T-cell (primary cell): ENCODE measurements at regions not wholly inside any gene's neighbourhood (a gene's known extent, or its start where the extent isn't known, plus 50 kb on each side); places are given as distances from the start of the nearest gene placed in this dataset.

Experiments
- ATAC-seq, 4 experiments: fragments of 200-7000 bp in 3 of 4; fragments of 150-1000 bp in 1 of 4; cut with Tn5 transposase; replicated peaks in 1 of 4; 1 replicate in 3 of 4; 2 replicates in 1 of 4; pipeline ENCODE4 v1.10.0; 2021; ENCODE audit warnings: moderate library complexity in 3 of 4, mild to moderate bottlenecking in 2 of 4, moderate number of reproducible peaks in 1 of 4
- CTCF ChIA-PET, 2 donors: fragments of 300-600 bp; sonication (Branson Sonifier 250); formaldehyde crosslinking; loops; one replicate each; lab custom pipeline; 2022; ENCODE audit warnings: antibody characterized with exemption in 2 of 2; lab: Charles Lee
- POLR2A ChIA-PET, 2 donors: fragments of 300-600 bp; sonication (Branson Sonifier 250); formaldehyde crosslinking; loops; one replicate each; lab custom pipeline; 2022; ENCODE audit warnings: antibody characterized with exemption in 2 of 2; lab: Charles Lee
- DNase-seq, 35 experiments: peaks; one replicate each; pipeline versions ENCODE4 v3.0.0 to v3.0.0-alpha.2; 2013 to 2023
- H3K27ac ChIP-seq: one replicate; pipeline ENCODE4 v1.5.1; 2013; ENCODE audit warnings: low read length
- H3K27me3 ChIP-seq, 2 experiments: replicated peaks in 1 of 2; 1 replicate in 1 of 2; 2 replicates in 1 of 2; pipeline versions ENCODE4 v1.6.1 to v1.7.0; 2013; ENCODE audit warnings: low read length in 1 of 2, mixed read lengths in 1 of 2; ENCODE audit not compliant: control insufficient read depth in 2 of 2, insufficient read depth in 2 of 2; ENCODE audit errors: extremely low read depth in 1 of 2
- H3K36me3 ChIP-seq, 2 donors: 1 replicate in 1 of 2; 2 replicates in 1 of 2; pipeline versions ENCODE4 v1.6.1 to v1.7.0; 2013; ENCODE audit warnings: low read length in 1 of 2; ENCODE audit not compliant: control insufficient read depth in 2 of 2, insufficient read depth in 1 of 2; ENCODE audit errors: extremely low read depth in 1 of 2
- H3K4me1 ChIP-seq, 2 experiments: 1 replicate in 1 of 2; 2 replicates in 1 of 2; pipeline versions ENCODE4 v1.6.1 to v1.7.0; 2013; ENCODE audit warnings: low read length in 2 of 2, mixed read lengths in 1 of 2; ENCODE audit not compliant: insufficient read depth in 2 of 2, control insufficient read depth in 1 of 2; ENCODE audit errors: extremely low read depth in 1 of 2
- H3K4me3 ChIP-seq, 2 donors: 1 replicate in 1 of 2; 2 replicates in 1 of 2; pipeline versions ENCODE4 v1.5.1 to v1.7.0; 2013; ENCODE audit warnings: mild to moderate bottlenecking in 2 of 2, low read length in 1 of 2, moderate library complexity in 1 of 2; ENCODE audit not compliant: control insufficient read depth in 1 of 2; ENCODE audit errors: extremely low read depth in 1 of 2
- H3K9me3 ChIP-seq: 2 replicates; pipeline ENCODE4 v1.7.0; 2013
- H3K27ac Mint-ChIP-seq, 2 donors: one replicate each; pipeline ENCODE4 v1.8.0; 2020 to 2021; ENCODE audit warnings: mild to moderate bottlenecking in 2 of 2, mixed read lengths in 2 of 2
- H3K27me3 Mint-ChIP-seq, 2 donors: one replicate each; pipeline ENCODE4 v1.8.0; 2021 to 2022; ENCODE audit warnings: mixed read lengths in 2 of 2
- H3K36me3 Mint-ChIP-seq: one replicate; pipeline ENCODE4 v1.8.0; 2021; ENCODE audit warnings: mixed read lengths
- H3K4me1 Mint-ChIP-seq, 3 donors: one replicate each; pipeline ENCODE4 v1.8.0; 2020 to 2022; ENCODE audit warnings: mixed read lengths in 3 of 3, mild to moderate bottlenecking in 1 of 3
- H3K4me3 Mint-ChIP-seq, 3 donors: one replicate each; pipeline ENCODE4 v1.8.0; 2020 to 2022; ENCODE audit warnings: mild to moderate bottlenecking in 3 of 3, mixed read lengths in 3 of 3, moderate library complexity in 3 of 3
- H3K9me3 Mint-ChIP-seq, 3 donors: one replicate each; pipeline ENCODE4 v1.8.0; 2020 to 2022; ENCODE audit warnings: mixed read lengths in 3 of 3
- WGBS: methylation state at CpG from one replicate; pipeline ENCODE4 v1.1.5; 2013; ENCODE audit warnings: missing lambda C conversion rate; ENCODE audit not compliant: insufficient coverage; 5-methylcytosine and 5-hydroxymethylcytosine counted together

- no peaks in the 10 kb centered on the region for H3K36me3 Mint-ChIP-seq
- Histone ChIP-seq H3K36me3 (no peaks in the 10 kb centered on the region), H3K27ac (no peak overlapping the region), H3K9me3 (no peaks in the 10 kb centered on the region), H3K4me1 (peaks cover 11 to 12% of the 10 kb centered on the region in 2 experiments), H3K4me3 (no peak overlapping the region), H3K27me3 (no peaks in the 10 kb centered on the region)
- H3K4me3 Mint-ChIP-seq = no peak overlapping the region
- no peaks in the 10 kb centered on the region for H3K27me3 Mint-ChIP-seq
- ChIA-PET POLR2A (interaction anchor here in 1 of 2 donors (0.7 kb wide), 1 partner anchor 10 kb away, joined by 4 read pairs; no protein-coding TSS in a partner anchor), CTCF (interaction anchor here (0.5 to 0.7 kb wide), 2 partner anchors 54 to 940 kb away, joined by 3 to 4 read pairs; no protein-coding TSS in a partner anchor)
- H3K4me1 Mint-ChIP-seq = peaks cover 20 to 22% (median 20%) of the 10 kb centered on the region in 3 donors
- no peak for DNase-seq
- H3K27ac Mint-ChIP-seq = no peak overlapping the region
- 100% methylated on average over 1 of the region's 1 CpG for WGBS
- ATAC-seq = no peak
- peaks cover 0 to 4% (median 0%) of the 10 kb centered on the region in 3 donors for H3K9me3 Mint-ChIP-seq
Measured at GRCh38 chr4:152240232-152240631, 295.7 kb downstream of the FBXW7 start.

GRCh38 chr4:152239216-152239615 is 296.7 kb downstream of the FBXW7 start:
- no peak for DNase-seq
- POLR2A ChIA-PET = no interaction called here
- H3K9me3 ChIP-seq = no peaks in the 10 kb centered on the region
- H3K27ac ChIP-seq = no peak overlapping the region
- peaks cover 0 to 4% (median 0%) of the 10 kb centered on the region in 3 donors for H3K9me3 Mint-ChIP-seq
- H3K4me1 Mint-ChIP-seq = peaks cover 13 to 14% (median 14%) of the 10 kb centered on the region in 3 donors
- H3K4me3 Mint-ChIP-seq = no peak overlapping the region
- CTCF ChIA-PET = no interaction called here
- no peaks in the 10 kb centered on the region for H3K27me3 Mint-ChIP-seq
- no peak overlapping the region for H3K27ac Mint-ChIP-seq
- H3K36me3 Mint-ChIP-seq = no peaks in the 10 kb centered on the region
- no peaks in the 10 kb centered on the region for H3K36me3 ChIP-seq
- no peaks in the 10 kb centered on the region for H3K27me3 ChIP-seq
- no peak for ATAC-seq
- peaks cover 6 to 8% of the 10 kb centered on the region in 2 experiments for H3K4me1 ChIP-seq
- no peak overlapping the region for H3K4me3 ChIP-seq

- H3K4me3 Mint-ChIP-seq = no peak overlapping the region
- CTCF ChIA-PET = interaction anchor here in 1 of 2 donors (0.7 kb wide), 1 partner anchor 83 kb away, joined by 5 read pairs; no protein-coding TSS in a partner anchor
- H3K27ac ChIP-seq = no peak overlapping the region
- no peaks in the 10 kb centered on the region for H3K27me3 ChIP-seq
- no CpG with 5 or more reads among the region's 3 CpGs for WGBS
- no peak overlapping the region for H3K4me3 ChIP-seq
- POLR2A ChIA-PET = no interaction called here
- DNase-seq (no peak), ATAC-seq (no peak)
- no peaks in the 10 kb centered on the region for H3K4me1 ChIP-seq
- H3K27ac Mint-ChIP-seq = no peak overlapping the region
- H3K36me3 ChIP-seq = no peaks in the 10 kb centered on the region
- H3K9me3 Mint-ChIP-seq = peaks cover 0 to 7% (median 0%) of the 10 kb centered on the region in 3 donors
- no peaks in the 10 kb centered on the region for H3K36me3 Mint-ChIP-seq
- H3K27me3 Mint-ChIP-seq = no peaks in the 10 kb centered on the region
- H3K9me3 ChIP-seq = no peaks in the 10 kb centered on the region
- H3K4me1 Mint-ChIP-seq = peaks cover 0 to 1% (median 0%) of the 10 kb centered on the region in 3 donors
Measured at GRCh38 chr4:152236519-152237056, 299.3 kb downstream of the FBXW7 start.

- H3K4me3 Mint-ChIP-seq = no peak overlapping the region
- DNase-seq (no peak), ATAC-seq (no peak)
- H3K27me3 Mint-ChIP-seq = no peaks in the 10 kb centered on the region
- no peaks in the 10 kb centered on the region for H3K9me3 ChIP-seq
- ChIA-PET CTCF (interaction anchor here in 1 of 2 donors (0.7 kb wide), 1 partner anchor 82 kb away, joined by 5 read pairs; no protein-coding TSS in a partner anchor), POLR2A (no interaction called here)
- H3K27ac Mint-ChIP-seq = no peak overlapping the region
- H3K27me3 ChIP-seq = no peaks in the 10 kb centered on the region
- no peak overlapping the region for H3K27ac ChIP-seq
- no peaks in the 10 kb centered on the region for H3K4me1 ChIP-seq
- WGBS = 100% methylated on average over 2 of the region's 3 CpGs
- H3K36me3 ChIP-seq = no peaks in the 10 kb centered on the region
- no peaks in the 10 kb centered on the region for H3K36me3 Mint-ChIP-seq
- H3K4me3 ChIP-seq = no peak overlapping the region
- H3K4me1 Mint-ChIP-seq = peaks cover 0 to 5% (median 0%) of the 10 kb centered on the region in 3 donors
- H3K9me3 Mint-ChIP-seq = peaks cover 0 to 7% (median 0%) of the 10 kb centered on the region in 3 donors
Measured at GRCh38 chr4:152235718-152236117, 300.2 kb downstream of the FBXW7 start.

GRCh38 chr4:152234571-152234970 is 301.3 kb downstream of the FBXW7 start:
- Histone ChIP-seq H3K27ac (no peak overlapping the region), H3K27me3 (no peaks in the 10 kb centered on the region), H3K4me3 (no peak overlapping the region), H3K9me3 (no peaks in the 10 kb centered on the region), H3K4me1 (no peaks in the 10 kb centered on the region), H3K36me3 (no peaks in the 10 kb centered on the region)
- DNase-seq = no peak
- H3K27ac Mint-ChIP-seq = no peak overlapping the region
- peaks cover 0 to 7% (median 0%) of the 10 kb centered on the region in 3 donors for H3K9me3 Mint-ChIP-seq
- H3K36me3 Mint-ChIP-seq = no peaks in the 10 kb centered on the region
- H3K27me3 Mint-ChIP-seq = no peaks in the 10 kb centered on the region
- H3K4me1 Mint-ChIP-seq = peaks cover 0 to 5% (median 0%) of the 10 kb centered on the region in 3 donors
- POLR2A ChIA-PET = no interaction called here
- CTCF ChIA-PET = no interaction called here
- ATAC-seq = no peak
- no peak overlapping the region for H3K4me3 Mint-ChIP-seq
- WGBS = no CpG with 5 or more reads among the region's 3 CpGs

- DNase-seq (no peak), ATAC-seq (no peak)
- peaks cover 0 to 3% (median 0%) of the 10 kb centered on the region in 3 donors for H3K9me3 Mint-ChIP-seq
- 100% methylated on average over 1 of the region's 2 CpGs for WGBS
- H3K27ac Mint-ChIP-seq = no peak overlapping the region
- no peak overlapping the region for H3K4me3 Mint-ChIP-seq
- Histone ChIP-seq H3K4me3 (no peak overlapping the region), H3K9me3 (no peaks in the 10 kb centered on the region), H3K27ac (no peak overlapping the region), H3K4me1 (no peaks in the 10 kb centered on the region), H3K27me3 (no peaks in the 10 kb centered on the region), H3K36me3 (no peaks in the 10 kb centered on the region)
- POLR2A ChIA-PET = no interaction called here
- no peaks in the 10 kb centered on the region for H3K36me3 Mint-ChIP-seq
- no peaks in the 10 kb centered on the region for H3K27me3 Mint-ChIP-seq
- H3K4me1 Mint-ChIP-seq = peaks cover 0 to 5% (median 0%) of the 10 kb centered on the region in 3 donors
- CTCF ChIA-PET = no interaction called here
Measured at GRCh38 chr4:152232271-152232670, 303.6 kb downstream of the FBXW7 start.
